ENCODE measurements at regions not wholly inside any gene's neighbourhood (a gene's known extent, or its start where the extent isn't known, plus 50 kb on each side); places are given as distances from the start of the nearest gene placed in this dataset.

DNA sequence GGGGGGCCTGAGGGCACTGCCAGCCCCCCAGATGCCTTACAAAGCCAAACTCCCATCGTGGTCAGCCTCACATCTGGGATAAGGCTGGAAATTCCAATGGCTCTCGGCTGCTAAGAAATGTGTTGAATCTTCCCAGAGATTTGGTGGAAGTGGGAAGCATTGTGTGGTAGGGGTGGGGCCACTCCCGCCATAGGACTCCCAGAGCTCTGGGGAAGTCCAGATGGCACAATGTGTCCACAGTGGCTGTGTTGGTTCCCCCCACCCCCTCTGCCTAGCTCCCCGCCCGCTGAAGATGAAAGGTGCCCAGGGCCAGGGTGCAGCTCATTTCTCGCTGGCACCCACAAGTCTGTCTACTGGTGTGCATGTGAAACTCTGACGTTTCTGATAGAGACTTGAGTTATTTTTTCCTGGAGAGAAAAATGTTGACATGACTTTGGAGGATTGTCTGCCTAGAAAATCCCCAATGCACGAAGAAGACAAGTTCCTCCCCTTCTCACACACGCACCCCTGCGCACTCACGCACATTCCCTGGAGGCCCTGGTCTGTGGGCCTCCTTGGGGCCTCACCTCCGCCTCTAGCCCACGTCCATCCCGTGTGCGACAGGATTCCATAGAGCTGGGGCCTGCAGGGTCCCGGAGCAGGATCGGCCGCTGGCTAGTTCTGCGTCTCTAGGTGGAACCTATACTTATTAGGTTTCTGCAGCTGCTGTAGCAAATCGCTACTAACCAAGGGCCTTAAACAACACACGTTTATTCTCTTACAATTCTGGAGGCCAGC, 199.1 kb downstream of the ZFP36L2 start:
- TF ChIP-seq, protein P1, sequence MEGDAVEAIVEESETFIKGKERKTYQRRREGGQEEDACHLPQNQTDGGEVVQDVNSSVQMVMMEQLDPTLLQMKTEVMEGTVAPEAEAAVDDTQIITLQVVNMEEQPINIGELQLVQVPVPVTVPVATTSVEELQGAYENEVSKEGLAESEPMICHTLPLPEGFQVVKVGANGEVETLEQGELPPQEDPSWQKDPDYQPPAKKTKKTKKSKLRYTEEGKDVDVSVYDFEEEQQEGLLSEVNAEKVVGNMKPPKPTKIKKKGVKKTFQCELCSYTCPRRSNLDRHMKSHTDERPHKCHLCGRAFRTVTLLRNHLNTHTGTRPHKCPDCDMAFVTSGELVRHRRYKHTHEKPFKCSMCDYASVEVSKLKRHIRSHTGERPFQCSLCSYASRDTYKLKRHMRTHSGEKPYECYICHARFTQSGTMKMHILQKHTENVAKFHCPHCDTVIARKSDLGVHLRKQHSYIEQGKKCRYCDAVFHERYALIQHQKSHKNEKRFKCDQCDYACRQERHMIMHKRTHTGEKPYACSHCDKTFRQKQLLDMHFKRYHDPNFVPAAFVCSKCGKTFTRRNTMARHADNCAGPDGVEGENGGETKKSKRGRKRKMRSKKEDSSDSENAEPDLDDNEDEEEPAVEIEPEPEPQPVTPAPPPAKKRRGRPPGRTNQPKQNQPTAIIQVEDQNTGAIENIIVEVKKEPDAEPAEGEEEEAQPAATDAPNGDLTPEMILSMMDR (IDR thresholded peaks at IDR 0.05) = no peak
- TF ChIP-seq POLR2A (IDR thresholded peaks at IDR 0.05) = no peak
- intact Hi-C loops (cut with DNase I; ENCODE audit: low total_unique reads) = no loop called here
- H3K4me1 ChIP-seq = peaks cover 0 to 15% of the 10 kb centered on the region in 2 donors
- H3K9me3 ChIP-seq = no peaks in the 10 kb centered on the region
- no peak for DNase-seq
- no peak overlapping the region for H3K4me3 ChIP-seq
- H3K36me3 ChIP-seq = no peaks in the 10 kb centered on the region
- no peaks in the 10 kb centered on the region for H3K27me3 ChIP-seq
- H3K27ac ChIP-seq = peak overlapping the region in 1 of 2 donors; percentile 49

- TF ChIP-seq, protein P1 (IDR thresholded peaks at IDR 0.05) = no peak
- no peak for TF ChIP-seq POLR2A (IDR thresholded peaks at IDR 0.05)
- intact Hi-C loops (cut with DNase I; ENCODE audit: low total_unique reads) = no loop called here
- Histone ChIP-seq H3K4me3 (no peak overlapping the region), H3K9me3 (no peaks in the 10 kb centered on the region), H3K27ac (peak overlapping the region in 1 of 2 donors; percentile 49), H3K27me3 (no peaks in the 10 kb centered on the region), H3K36me3 (no peaks in the 10 kb centered on the region), H3K4me1 (peaks cover 0 to 8% of the 10 kb centered on the region in 2 donors)
- no peak for DNase-seq
Measured at GRCh38 chr2:43026426-43027096, 199.8 kb downstream of the ZFP36L2 start.

DNA sequence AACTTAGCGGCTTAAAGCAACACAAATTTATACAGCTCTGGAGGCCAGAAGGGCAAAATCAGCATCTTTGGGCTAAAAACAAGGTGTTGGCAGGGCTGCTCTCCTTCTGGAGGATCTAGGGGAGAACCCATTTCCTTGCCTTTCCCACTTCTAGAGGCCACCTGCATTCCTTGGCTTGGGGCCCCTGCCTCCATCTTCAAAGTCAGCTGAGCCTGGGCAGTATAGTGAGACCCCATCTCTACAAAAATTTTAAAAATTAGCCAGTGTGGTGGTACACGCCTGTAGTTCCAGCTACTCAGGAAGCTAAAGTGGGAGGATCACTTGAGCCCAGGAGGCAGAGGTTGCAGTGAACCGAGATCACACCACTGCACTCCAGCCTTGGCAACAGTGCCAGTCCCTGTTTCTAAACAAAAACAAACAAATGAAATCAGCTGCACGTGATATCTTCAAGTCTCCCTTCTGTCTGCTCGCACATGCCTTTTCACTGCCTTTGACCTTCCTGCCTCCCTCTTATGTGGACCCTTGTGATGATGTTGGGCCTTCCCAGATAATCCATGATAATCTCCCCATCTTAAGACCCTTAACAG, 200.6 kb downstream of the ZFP36L2 start:
- peaks cover 0 to 5% of the 10 kb centered on the region in 2 donors for H3K4me1 ChIP-seq
- TF ChIP-seq, protein P1 (IDR thresholded peaks at IDR 0.05) = no peak
- no peak for TF ChIP-seq POLR2A (IDR thresholded peaks at IDR 0.05)
- no peaks in the 10 kb centered on the region for H3K27me3 ChIP-seq
- H3K9me3 ChIP-seq = no peaks in the 10 kb centered on the region
- H3K36me3 ChIP-seq = no peaks in the 10 kb centered on the region
- H3K27ac ChIP-seq = peak overlapping the region; percentile 2 to 33
- DNase-seq = peak in 1 of 2 donors; percentile 10
- H3K4me3 ChIP-seq = no peak overlapping the region
- intact Hi-C loops (cut with DNase I; ENCODE audit: low total_unique reads) = no loop called here

GRCh38 chr2:43024515-43025011, 201.8 kb downstream of the ZFP36L2 start:
- Histone ChIP-seq H3K36me3 (no peaks in the 10 kb centered on the region), H3K9me3 (no peaks in the 10 kb centered on the region), H3K27me3 (no peaks in the 10 kb centered on the region), H3K27ac (peak overlapping the region; percentile 57 to 64), H3K4me3 (no peak overlapping the region), H3K4me1 (peaks cover 0 to 5% of the 10 kb centered on the region in 2 donors)
- intact Hi-C loops (cut with DNase I; ENCODE audit: low total_unique reads) = loop anchor here (5.0 kb wide), 1 partner anchor 198 kb away; no protein-coding TSS in a partner anchor
- no peak for TF ChIP-seq POLR2A (IDR thresholded peaks at IDR 0.05)
- TF ChIP-seq, protein P1 (IDR thresholded peaks at IDR 0.05) = peak; percentile 83 to 92 (median 89)
- peak; percentile 72 to 75 for DNase-seq
